ENCODE measurements at regions not wholly inside any gene's neighbourhood (a gene's known extent, or its start where the extent isn't known, plus 50 kb on each side); places are given as distances from the start of the nearest gene placed in this dataset.
"Not testable (repeated sequence)": the region's sequence is repeated elsewhere in the genome, so short reads cannot be mapped to it uniquely, and the experiment has no call there.

- not testable (repeated sequence) for TF ChIP-seq CTCF, POLR2AphosphoS5 (IDR thresholded peaks at IDR 0.05)
Measured at GRCh38 chr22:11618322-11618662, 3909.7 kb upstream of the OR11H1 start.
